ENCODE measurements at regions not wholly inside any gene's neighbourhood (a gene's known extent, or its start where the extent isn't known, plus 50 kb on each side); places are given as distances from the start of the nearest gene placed in this dataset.

DNA sequence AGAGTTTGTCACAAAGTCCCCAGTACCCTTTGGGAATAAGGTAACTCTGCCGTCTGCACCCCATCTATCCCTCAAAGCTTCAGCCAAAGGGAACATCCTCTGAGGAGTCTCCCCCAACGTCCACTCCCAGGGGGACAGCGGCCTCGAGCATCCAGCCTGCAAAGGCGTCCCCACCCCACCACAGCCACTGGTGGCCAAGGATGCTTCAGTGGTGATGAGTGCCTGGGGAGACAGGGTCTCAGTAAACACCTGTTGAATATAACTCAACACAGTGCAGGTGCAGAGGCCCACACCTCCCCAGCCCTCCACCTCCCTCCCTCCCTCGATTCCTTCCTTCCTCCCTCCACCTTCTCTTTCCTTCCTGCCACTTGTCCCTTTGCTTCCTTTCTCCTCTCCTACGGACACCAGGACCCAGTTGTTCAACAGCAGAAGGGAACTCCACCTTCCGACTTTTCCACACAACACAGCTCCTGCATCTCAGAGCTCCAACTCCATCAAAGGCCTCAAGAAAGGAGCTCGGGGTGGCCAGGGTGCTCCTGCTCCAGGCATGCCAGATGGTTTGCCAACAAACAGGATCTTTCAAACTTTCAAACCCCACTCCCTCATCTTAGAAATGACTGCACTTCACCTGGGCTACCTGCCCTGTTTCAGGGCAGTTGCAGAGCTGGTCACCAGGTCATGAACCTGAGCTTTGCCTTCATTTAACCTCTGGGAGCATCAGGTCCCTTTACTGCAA is 87.8 kb upstream of the SNTG2 start:
- 67 to 72% methylated on average over 2 to 7 of the region's 9 CpGs for WGBS, 2 donors (ENCODE audit: low coverage in 1 of 2)
- Histone ChIP-seq H3K4me1 (no peaks in the 10 kb centered on the region), H3K27me3 (peaks cover 8% of the 10 kb centered on the region), H3K9me3 (no peaks in the 10 kb centered on the region), H3K36me3 (no peaks in the 10 kb centered on the region), H3K4me3 (no peak overlapping the region), H3K27ac (no peak overlapping the region)
- DNase-seq, result no peak
- TF ChIP-seq POLR2AphosphoS5 (IDR thresholded peaks at IDR 0.05) (no peak), POLR2A (IDR thresholded peaks at IDR 0.05) (no peak), EP300 (IDR thresholded peaks at IDR 0.05; ENCODE audit: low read depth) (no peak)
- TF ChIP-seq, protein P1, sequence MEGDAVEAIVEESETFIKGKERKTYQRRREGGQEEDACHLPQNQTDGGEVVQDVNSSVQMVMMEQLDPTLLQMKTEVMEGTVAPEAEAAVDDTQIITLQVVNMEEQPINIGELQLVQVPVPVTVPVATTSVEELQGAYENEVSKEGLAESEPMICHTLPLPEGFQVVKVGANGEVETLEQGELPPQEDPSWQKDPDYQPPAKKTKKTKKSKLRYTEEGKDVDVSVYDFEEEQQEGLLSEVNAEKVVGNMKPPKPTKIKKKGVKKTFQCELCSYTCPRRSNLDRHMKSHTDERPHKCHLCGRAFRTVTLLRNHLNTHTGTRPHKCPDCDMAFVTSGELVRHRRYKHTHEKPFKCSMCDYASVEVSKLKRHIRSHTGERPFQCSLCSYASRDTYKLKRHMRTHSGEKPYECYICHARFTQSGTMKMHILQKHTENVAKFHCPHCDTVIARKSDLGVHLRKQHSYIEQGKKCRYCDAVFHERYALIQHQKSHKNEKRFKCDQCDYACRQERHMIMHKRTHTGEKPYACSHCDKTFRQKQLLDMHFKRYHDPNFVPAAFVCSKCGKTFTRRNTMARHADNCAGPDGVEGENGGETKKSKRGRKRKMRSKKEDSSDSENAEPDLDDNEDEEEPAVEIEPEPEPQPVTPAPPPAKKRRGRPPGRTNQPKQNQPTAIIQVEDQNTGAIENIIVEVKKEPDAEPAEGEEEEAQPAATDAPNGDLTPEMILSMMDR (IDR thresholded peaks at IDR 0.05), result no peak
- in situ Hi-C loops (cut with MboI; ENCODE audit: low pct_ligation_motif_present in 1 of 4, low pct_unique_long_range_greater_than_20kb in 1 of 4, low sequenced_read_pairs in 3 of 4), result no loop called here
- intact Hi-C loops (cut with DNase I; ENCODE audit: low total_unique reads), result no loop called here

DNA sequence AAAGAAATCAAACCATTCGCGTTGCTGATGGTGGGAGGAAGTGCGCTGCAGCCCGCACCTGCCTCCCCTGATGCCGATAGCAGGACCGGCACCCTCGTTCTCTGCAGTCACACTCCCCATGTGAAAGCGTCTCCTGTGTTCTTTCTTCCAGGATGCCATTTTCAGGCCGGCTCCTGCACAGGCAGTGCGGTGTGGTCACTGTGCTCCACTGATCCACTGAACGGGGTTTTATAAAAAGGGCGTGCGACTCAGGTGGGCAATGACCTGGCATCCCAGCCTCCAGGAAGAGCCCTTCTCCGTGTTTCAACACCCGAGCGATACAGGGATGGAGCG is 88.3 kb upstream of the SNTG2 start:
- intact Hi-C loops (cut with DNase I; ENCODE audit: low total_unique reads), result no loop called here
- DNase-seq, result no peak
- H3K27ac ChIP-seq, result no peak overlapping the region
- 87% methylated on average over 17 of the region's 17 CpGs; no CpG with 5 or more reads in 1 of the 2 donors for WGBS, 2 donors (ENCODE audit: low coverage in 1 of 2)
- TF ChIP-seq POLR2A (IDR thresholded peaks at IDR 0.05) (no peak), EP300 (IDR thresholded peaks at IDR 0.05; ENCODE audit: low read depth) (no peak), POLR2AphosphoS5 (IDR thresholded peaks at IDR 0.05) (no peak)
- TF ChIP-seq, protein P1 (IDR thresholded peaks at IDR 0.05), result no peak
- H3K36me3 ChIP-seq, result no peaks in the 10 kb centered on the region
- in situ Hi-C loops (cut with MboI; ENCODE audit: low pct_ligation_motif_present in 1 of 4, low pct_unique_long_range_greater_than_20kb in 1 of 4, low sequenced_read_pairs in 3 of 4), result no loop called here
- H3K9me3 ChIP-seq, result no peaks in the 10 kb centered on the region
- H3K4me3 ChIP-seq, result no peak overlapping the region
- peaks cover 8% of the 10 kb centered on the region for H3K27me3 ChIP-seq
- H3K4me1 ChIP-seq, result no peaks in the 10 kb centered on the region

DNA sequence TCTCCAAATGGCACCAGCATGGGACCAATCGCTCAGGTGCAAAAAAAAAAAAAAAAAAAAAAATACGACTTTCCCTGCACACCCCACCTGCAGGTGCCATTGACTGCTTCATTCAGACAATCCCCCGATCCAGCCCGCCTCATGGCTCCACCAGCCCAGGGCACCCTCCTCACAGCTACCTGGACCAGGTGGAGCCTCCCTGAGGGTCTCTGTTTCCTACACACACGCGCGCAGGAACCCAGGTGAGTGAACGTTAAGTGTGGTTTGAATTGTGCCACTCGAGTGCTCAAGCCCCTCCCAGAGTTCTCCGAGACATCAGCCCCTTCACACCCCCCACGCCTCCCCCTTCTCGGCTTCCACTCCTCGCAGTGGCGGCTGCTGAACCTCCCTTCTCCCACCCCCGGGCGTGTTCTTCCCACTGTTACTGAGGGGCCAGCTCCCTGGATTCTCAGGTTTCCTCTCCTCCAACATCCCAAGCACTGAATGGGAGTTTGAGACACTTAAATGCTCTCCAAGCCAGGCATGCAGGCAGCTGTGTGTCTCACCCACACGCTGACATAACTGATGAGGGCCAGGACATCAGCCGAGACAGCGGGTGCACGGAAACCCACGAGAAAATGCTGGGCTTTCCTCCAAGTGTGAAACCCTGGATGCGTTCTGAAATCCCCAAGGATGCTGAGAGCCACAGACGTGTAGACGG is 88.8 kb upstream of the SNTG2 start:
- in situ Hi-C loops (cut with MboI; ENCODE audit: low pct_ligation_motif_present in 1 of 4, low pct_unique_long_range_greater_than_20kb in 1 of 4, low sequenced_read_pairs in 3 of 4), result no loop called here
- Histone ChIP-seq H3K27me3 (peaks cover 8% of the 10 kb centered on the region), H3K27ac (no peak overlapping the region), H3K36me3 (no peaks in the 10 kb centered on the region), H3K4me3 (no peak overlapping the region), H3K4me1 (no peaks in the 10 kb centered on the region), H3K9me3 (no peaks in the 10 kb centered on the region)
- 63 to 80% methylated on average over 1 to 24 of the region's 24 CpGs for WGBS, 2 donors (ENCODE audit: low coverage in 1 of 2)
- no peak for DNase-seq
- intact Hi-C loops (cut with DNase I; ENCODE audit: low total_unique reads), result no loop called here
- TF ChIP-seq POLR2A (IDR thresholded peaks at IDR 0.05), result no peak
- TF ChIP-seq, protein P1 (IDR thresholded peaks at IDR 0.05), result no peak
- TF ChIP-seq POLR2AphosphoS5 (IDR thresholded peaks at IDR 0.05), result no peak
- TF ChIP-seq EP300 (IDR thresholded peaks at IDR 0.05; ENCODE audit: low read depth), result no peak

DNA sequence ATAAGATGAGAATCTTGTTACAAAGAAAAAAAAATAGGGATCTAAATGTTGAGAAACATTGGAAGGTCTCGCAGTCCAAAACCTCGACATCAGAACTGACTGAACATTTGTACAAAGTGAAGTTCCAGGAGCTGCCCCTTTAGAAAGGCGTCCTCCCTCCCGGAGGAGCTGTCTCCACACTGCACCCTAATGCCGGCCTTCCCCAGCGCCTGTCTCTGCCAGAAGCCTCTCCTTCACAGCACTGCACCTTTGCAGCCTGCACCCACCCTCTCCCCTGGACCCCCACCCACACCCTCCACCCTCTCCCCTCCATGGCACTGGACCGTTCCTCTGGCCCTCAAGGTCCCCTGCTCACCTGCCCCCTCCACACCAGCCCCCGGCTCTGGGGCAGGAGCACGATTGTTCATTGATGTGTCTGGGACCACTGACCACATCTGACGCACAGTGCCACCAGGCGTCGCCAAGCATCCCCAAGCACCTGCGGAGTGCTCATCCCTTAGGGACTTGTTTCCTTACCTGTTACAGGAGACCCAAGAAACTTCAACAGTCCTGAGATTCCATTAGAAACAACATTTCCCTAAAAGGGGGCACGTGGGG is 90.3 kb upstream of the SNTG2 start:
- intact Hi-C loops (cut with DNase I; ENCODE audit: low total_unique reads), result no loop called here
- DNase-seq, result no peak
- no peak overlapping the region for H3K4me3 ChIP-seq
- 62 to 71% methylated on average over 7 to 14 of the region's 14 CpGs for WGBS, 2 donors (ENCODE audit: low coverage in 1 of 2)
- TF ChIP-seq, protein P1 (IDR thresholded peaks at IDR 0.05), result no peak
- TF ChIP-seq POLR2A (IDR thresholded peaks at IDR 0.05), result no peak
- TF ChIP-seq EP300 (IDR thresholded peaks at IDR 0.05; ENCODE audit: low read depth), result no peak
- TF ChIP-seq POLR2AphosphoS5 (IDR thresholded peaks at IDR 0.05), result no peak
- in situ Hi-C loops (cut with MboI; ENCODE audit: low pct_ligation_motif_present in 1 of 4, low pct_unique_long_range_greater_than_20kb in 1 of 4, low sequenced_read_pairs in 3 of 4), result no loop called here
- H3K4me1 ChIP-seq, result no peaks in the 10 kb centered on the region
- H3K27ac ChIP-seq, result no peak overlapping the region
- no peaks in the 10 kb centered on the region for H3K36me3 ChIP-seq
- no peaks in the 10 kb centered on the region for H3K9me3 ChIP-seq
- peaks cover 8% of the 10 kb centered on the region for H3K27me3 ChIP-seq
